GM12891 (cell line): ENCODE measurements at regions not wholly inside any gene's neighbourhood (a gene's known extent, or its start where the extent isn't known, plus 50 kb on each side); places are given as distances from the start of the nearest gene placed in this dataset.

Experiments used
- DNase-seq: peaks from one replicate; pipeline ENCODE4 v3.0.0; 2011; ENCODE audit warnings: low spot score; ENCODE audit not compliant: insufficient read length
- FAIRE-seq: peaks from 2 replicates; lab custom pipeline; 2011; peaks lifted over from hg19 to GRCh38; lab: Jason Lieb, UNC
- PAX5 ChIP-seq: IDR thresholded peaks from 2 replicates; pipeline ENCODE4 v1.6.1; 2011; ENCODE audit warnings: low read length, moderate library complexity, mild to moderate bottlenecking; ENCODE audit not compliant: insufficient read depth, severe bottlenecking
- POLR2A ChIP-seq: IDR thresholded peaks from 2 replicates; pipeline ENCODE4 v1.6.1; 2011; ENCODE audit warnings: low read depth, low read length, control low read depth
- POLR2AphosphoS5 ChIP-seq: IDR thresholded peaks from 2 replicates; pipeline ENCODE4 v1.6.1; 2011; ENCODE audit warnings: low read depth, low read length, control low read depth
- POU2F2 ChIP-seq: IDR thresholded peaks from 2 replicates; pipeline ENCODE4 v1.6.1; 2011; ENCODE audit warnings: low read depth, mild to moderate bottlenecking, control low read depth, low read length, moderate library complexity
- SPI1 ChIP-seq: IDR thresholded peaks from 2 replicates; pipeline ENCODE4 v1.6.1; 2011; ENCODE audit warnings: low read depth, low read length, control low read depth
- TAF1 ChIP-seq: IDR thresholded peaks from 2 replicates; pipeline ENCODE4 v1.6.1; 2011; ENCODE audit warnings: low read depth, low read length, control low read depth

GRCh38 chr13:107342747-107343146 is 774.8 kb upstream of the ARGLU1 start:
- no peak for DNase-seq
- no peak for TF ChIP-seq POLR2A
- no peak for TF ChIP-seq POU2F2
- no peak for TF ChIP-seq PAX5
- no peak for TF ChIP-seq POLR2AphosphoS5
- no peak for TF ChIP-seq TAF1
- TF ChIP-seq SPI1: no peak
- no peak for FAIRE-seq

GRCh38 chr13:107339209-107339608 is 771.3 kb upstream of the ARGLU1 start:
- DNase-seq (no peak), FAIRE-seq (no peak)

GRCh38 chr13:107332188-107332587 is 764.3 kb upstream of the ARGLU1 start:
- no peak for TF ChIP-seq POLR2A
- TF ChIP-seq POU2F2: no peak
- no peak for TF ChIP-seq PAX5
- TF ChIP-seq POLR2AphosphoS5: no peak
- no peak for TF ChIP-seq TAF1
- TF ChIP-seq SPI1: no peak
- DNase-seq (no peak), FAIRE-seq (no peak)

More at GRCh38 chr13:107339209-107339608, 771.3 kb upstream of the ARGLU1 start:
- TF ChIP-seq SPI1 (no peak), POU2F2 (no peak), TAF1 (no peak), PAX5 (no peak), POLR2AphosphoS5 (no peak), POLR2A (no peak)

GRCh38 chr13:107331359-107331758 is 763.4 kb upstream of the ARGLU1 start:
- FAIRE-seq: no peak

DNA sequence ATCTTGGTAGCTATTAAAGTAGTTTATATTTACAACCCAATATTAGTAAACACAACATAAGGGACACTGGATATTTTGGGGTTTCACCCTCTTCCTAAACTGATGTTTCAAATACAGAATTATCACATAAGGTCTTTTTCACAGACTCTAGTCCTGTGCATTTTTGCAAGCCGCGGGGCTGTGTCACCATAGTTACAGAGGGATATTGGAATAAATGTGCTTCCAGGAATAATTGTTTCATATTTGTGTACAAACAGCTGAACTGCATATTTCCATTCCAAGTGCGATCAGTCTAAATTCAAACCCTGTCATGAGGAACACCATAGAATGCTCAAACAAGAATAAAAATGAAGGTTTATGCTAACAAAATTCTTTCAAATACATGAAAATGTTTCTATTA is 762.5 kb upstream of the ARGLU1 start:
- DNase-seq (no peak), FAIRE-seq (no peak)
- no peak for TF ChIP-seq POLR2A
- TF ChIP-seq POU2F2: no peak
- no peak for TF ChIP-seq POLR2AphosphoS5
- TF ChIP-seq SPI1: no peak
- TF ChIP-seq PAX5: no peak
- TF ChIP-seq TAF1: no peak

More at GRCh38 chr13:107331359-107331758, 763.4 kb upstream of the ARGLU1 start:
- no peak for TF ChIP-seq SPI1
- TF ChIP-seq TAF1: no peak
- no peak for TF ChIP-seq POU2F2
- no peak for TF ChIP-seq POLR2A
- no peak for TF ChIP-seq PAX5
- TF ChIP-seq POLR2AphosphoS5: no peak
- DNase-seq: no peak

DNA sequence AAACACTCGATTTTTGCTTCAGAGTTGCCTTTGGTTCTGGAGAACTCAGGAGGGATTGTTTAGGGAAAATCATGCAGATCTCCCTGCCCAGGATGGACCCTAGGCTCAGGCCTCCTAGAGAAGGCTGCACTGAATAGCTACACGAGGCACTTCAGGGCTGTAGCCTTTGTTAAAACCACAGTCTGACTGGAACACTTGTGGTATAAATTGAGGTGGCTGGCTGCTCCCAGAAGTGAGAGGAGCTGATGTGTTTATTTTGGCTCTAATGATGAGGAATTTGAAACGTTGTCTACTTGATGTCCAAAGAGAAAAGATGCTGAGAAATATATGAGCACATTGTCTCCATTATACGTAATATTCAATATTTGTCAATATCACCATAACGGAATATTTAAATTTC is 762.1 kb upstream of the ARGLU1 start:
- FAIRE-seq (no peak), DNase-seq (no peak)
- no peak for TF ChIP-seq POLR2A
- no peak for TF ChIP-seq PAX5
- no peak for TF ChIP-seq TAF1
- TF ChIP-seq POLR2AphosphoS5: no peak

GRCh38 chr13:107324416-107325204 is 756.7 kb upstream of the ARGLU1 start:
- no peak for TF ChIP-seq POLR2A
- no peak for TF ChIP-seq TAF1
- no peak for TF ChIP-seq POLR2AphosphoS5
- TF ChIP-seq SPI1: no peak
- no peak for TF ChIP-seq POU2F2
- no peak for TF ChIP-seq PAX5
- DNase-seq (no peak), FAIRE-seq (no peak)

DNA sequence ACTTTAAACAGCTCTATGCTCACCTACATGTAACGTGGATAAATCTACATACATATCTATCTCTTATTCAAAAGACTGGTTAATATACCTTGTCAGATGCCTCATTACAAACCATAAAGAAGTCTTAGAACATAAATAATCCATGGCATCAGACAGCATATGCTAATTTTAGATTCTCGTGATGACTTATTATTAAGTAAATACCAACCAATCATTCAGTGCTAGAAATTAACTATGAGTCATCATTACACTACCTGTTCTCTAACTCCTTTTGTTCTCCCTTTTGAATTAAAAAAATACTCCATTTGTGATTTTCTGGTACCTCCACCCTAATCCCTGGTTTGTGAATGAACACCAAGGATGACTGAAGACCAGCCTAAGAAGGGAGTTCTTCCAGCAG is 754.3 kb upstream of the ARGLU1 start:
- TF ChIP-seq PAX5 (no peak), TAF1 (no peak), POU2F2 (no peak), POLR2AphosphoS5 (no peak), POLR2A (no peak), SPI1 (no peak)
- FAIRE-seq (no peak), DNase-seq (no peak)

DNA sequence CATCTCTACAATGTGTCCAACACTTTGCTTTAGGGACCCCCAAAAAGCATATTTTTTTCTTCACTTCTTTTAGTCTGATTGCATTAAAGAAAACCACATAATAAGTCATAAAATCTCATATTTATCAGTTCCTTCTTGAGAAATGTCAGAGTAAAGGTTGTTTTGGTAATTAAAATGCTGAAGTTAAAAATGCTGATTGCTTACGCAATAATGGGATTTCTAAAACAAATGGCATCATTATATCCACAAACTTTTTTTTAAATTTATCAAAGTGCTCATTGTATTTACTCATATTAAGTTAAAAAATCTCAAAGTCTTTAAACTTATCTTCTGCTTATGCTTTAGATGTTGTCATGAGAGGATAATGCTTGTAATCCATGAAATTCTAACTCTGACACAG is 737.2 kb upstream of the ARGLU1 start:
- TF ChIP-seq PAX5: no peak
- TF ChIP-seq POU2F2: no peak
- TF ChIP-seq TAF1: no peak
- no peak for TF ChIP-seq SPI1
- no peak for TF ChIP-seq POLR2AphosphoS5
- no peak for TF ChIP-seq POLR2A
- FAIRE-seq (no peak), DNase-seq (no peak)

- FAIRE-seq (no peak), DNase-seq (no peak)
- TF ChIP-seq POLR2A: no peak
Measured at GRCh38 chr13:107301724-107302374, 733.9 kb upstream of the ARGLU1 start.
